ENCODE measurements at regions not wholly inside any gene's neighbourhood (a gene's known extent, or its start where the extent isn't known, plus 50 kb on each side); places are given as distances from the start of the nearest gene placed in this dataset.
"Not testable (repeated sequence)": the region's sequence is repeated elsewhere in the genome, so short reads cannot be mapped to it uniquely, and the experiment has no call there.

- WGBS, 3 donors: 78 to 84% (median 81%) methylated on average over 4 of the region's 4 CpGs
- no peaks in the 10 kb centered on the region for H3K9me3 ChIP-seq
- no peaks in the 10 kb centered on the region for H3K27me3 ChIP-seq (ENCODE audit: insufficient read depth in 3 of 3, low read length in 2 of 3)
- intact Hi-C loops (cut with DNase I): no loop called here
- no peaks in the 10 kb centered on the region for H3K4me1 ChIP-seq
- H3K4me3 ChIP-seq: no peak overlapping the region
- H3K36me3 ChIP-seq (ENCODE audit: insufficient read depth in 1 of 2, low read depth in 1 of 2): no peaks in the 10 kb centered on the region
- TF ChIP-seq CTCF (IDR thresholded peaks at IDR 0.05): no peak
- H3K27ac ChIP-seq: no peak overlapping the region
- no peak for ATAC-seq
- DNase-seq: no peak
Observed at GRCh38 chr18:43978174-43978573, 700.9 kb upstream of the SYT4 start.

- Histone ChIP-seq H3K4me3 (no peak overlapping the region), H3K36me3 (ENCODE audit: insufficient read depth in 1 of 2, low read depth in 1 of 2) (no peaks in the 10 kb centered on the region), H3K27ac (no peak overlapping the region), H3K27me3 (ENCODE audit: insufficient read depth in 3 of 3, low read length in 2 of 3) (no peaks in the 10 kb centered on the region), H3K4me1 (no peaks in the 10 kb centered on the region), H3K9me3 (no peaks in the 10 kb centered on the region)
- DNase-seq: no peak
- intact Hi-C loops (cut with DNase I): no loop called here
- 83 to 85% (median 85%) methylated on average over 4 of the region's 4 CpGs for WGBS, 3 donors
- ATAC-seq: no peak
- no peak for TF ChIP-seq CTCF (IDR thresholded peaks at IDR 0.05)
Observed at GRCh38 chr18:43982582-43982981, 698.1 kb upstream of the SETBP1 start.

- H3K27me3 ChIP-seq (ENCODE audit: insufficient read depth in 3 of 3, low read length in 2 of 3); H3K36me3 ChIP-seq (ENCODE audit: insufficient read depth in 1 of 2, low read depth in 1 of 2); H3K9me3 ChIP-seq; ATAC-seq; DNase-seq; H3K4me1 ChIP-seq; H3K27ac ChIP-seq; intact Hi-C loops (cut with DNase I); H3K4me3 ChIP-seq: not testable (repeated sequence)
- 72 to 80% (median 73%) methylated on average over 4 of the region's 4 CpGs for WGBS, 3 donors
Observed at GRCh38 chr18:43987061-43987460, 693.6 kb upstream of the SETBP1 start.

GRCh38 chr18:43992741-43993140 lies 687.9 kb upstream of the SETBP1 start:
- no peaks in the 10 kb centered on the region for H3K4me1 ChIP-seq
- TF ChIP-seq CTCF (IDR thresholded peaks at IDR 0.05): no peak
- no peaks in the 10 kb centered on the region for H3K36me3 ChIP-seq (ENCODE audit: insufficient read depth in 1 of 2, low read depth in 1 of 2)
- DNase-seq (no peak), ATAC-seq (no peak)
- H3K27me3 ChIP-seq (ENCODE audit: insufficient read depth in 3 of 3, low read length in 2 of 3): no peaks in the 10 kb centered on the region
- intact Hi-C loops (cut with DNase I): no loop called here
- no peak overlapping the region for H3K4me3 ChIP-seq
- WGBS, 3 donors: 33 to 62% (median 47%) methylated on average over 1 of the region's 1 CpG
- no peak overlapping the region for H3K27ac ChIP-seq
- H3K9me3 ChIP-seq: no peaks in the 10 kb centered on the region

- H3K4me3 ChIP-seq: no peak overlapping the region
- no peaks in the 10 kb centered on the region for H3K9me3 ChIP-seq
- TF ChIP-seq CTCF (IDR thresholded peaks at IDR 0.05): no peak
- DNase-seq: no peak
- WGBS, 3 donors: 66 to 83% (median 76%) methylated on average over 4 of the region's 4 CpGs
- H3K27ac ChIP-seq: no peak overlapping the region
- no peak for ATAC-seq
- intact Hi-C loops (cut with DNase I): no loop called here
- H3K27me3 ChIP-seq (ENCODE audit: insufficient read depth in 3 of 3, low read length in 2 of 3): no peaks in the 10 kb centered on the region
- H3K36me3 ChIP-seq (ENCODE audit: insufficient read depth in 1 of 2, low read depth in 1 of 2): no peaks in the 10 kb centered on the region
- H3K4me1 ChIP-seq: no peaks in the 10 kb centered on the region
Observed at GRCh38 chr18:43994381-43994780, 686.3 kb upstream of the SETBP1 start.
